ENCODE measurements at regions not wholly inside any gene's neighbourhood (a gene's known extent, or its start where the extent isn't known, plus 50 kb on each side); places are given as distances from the start of the nearest gene placed in this dataset.

DNA sequence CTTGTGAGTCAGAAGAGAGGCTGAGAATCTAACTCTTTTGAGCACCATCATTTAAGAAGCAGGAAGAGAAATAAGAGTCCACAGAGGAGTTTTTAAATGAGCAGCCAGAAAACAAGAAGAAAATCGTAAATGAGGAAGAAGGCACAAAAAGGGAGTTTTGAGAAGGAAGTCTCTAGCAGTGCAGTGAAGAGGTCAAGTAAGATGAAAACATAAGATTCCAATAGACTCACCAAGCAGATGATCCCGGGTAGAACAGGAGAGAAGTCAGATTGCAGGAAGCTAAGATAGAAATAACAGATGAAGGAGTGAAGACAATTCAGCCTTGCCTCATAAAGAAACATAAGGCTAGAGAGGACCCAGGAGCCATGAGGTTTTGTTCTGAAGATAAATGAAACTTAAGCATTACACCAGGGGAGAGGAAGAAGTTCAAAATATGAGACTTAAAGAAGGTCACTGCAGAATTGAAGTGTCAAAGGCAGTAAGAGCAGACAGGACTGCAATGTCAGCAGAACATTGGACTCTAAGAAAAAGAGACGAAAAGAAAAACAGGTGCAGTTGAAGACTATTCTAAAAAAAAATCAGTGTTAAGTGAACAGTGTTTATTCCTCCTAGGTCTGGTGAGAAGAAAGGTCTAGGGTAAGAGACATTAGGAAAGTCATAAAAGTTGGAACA, 229.0 kb downstream of the SEC23A start:
- H3K9me3 ChIP-seq: no peaks in the 10 kb centered on the region
- no peak overlapping the region for H3K4me3 ChIP-seq
- intact Hi-C loops (cut with DNase I): no loop called here
- DNase-seq (no peak), ATAC-seq (no peak)
- TF ChIP-seq, protein P1, sequence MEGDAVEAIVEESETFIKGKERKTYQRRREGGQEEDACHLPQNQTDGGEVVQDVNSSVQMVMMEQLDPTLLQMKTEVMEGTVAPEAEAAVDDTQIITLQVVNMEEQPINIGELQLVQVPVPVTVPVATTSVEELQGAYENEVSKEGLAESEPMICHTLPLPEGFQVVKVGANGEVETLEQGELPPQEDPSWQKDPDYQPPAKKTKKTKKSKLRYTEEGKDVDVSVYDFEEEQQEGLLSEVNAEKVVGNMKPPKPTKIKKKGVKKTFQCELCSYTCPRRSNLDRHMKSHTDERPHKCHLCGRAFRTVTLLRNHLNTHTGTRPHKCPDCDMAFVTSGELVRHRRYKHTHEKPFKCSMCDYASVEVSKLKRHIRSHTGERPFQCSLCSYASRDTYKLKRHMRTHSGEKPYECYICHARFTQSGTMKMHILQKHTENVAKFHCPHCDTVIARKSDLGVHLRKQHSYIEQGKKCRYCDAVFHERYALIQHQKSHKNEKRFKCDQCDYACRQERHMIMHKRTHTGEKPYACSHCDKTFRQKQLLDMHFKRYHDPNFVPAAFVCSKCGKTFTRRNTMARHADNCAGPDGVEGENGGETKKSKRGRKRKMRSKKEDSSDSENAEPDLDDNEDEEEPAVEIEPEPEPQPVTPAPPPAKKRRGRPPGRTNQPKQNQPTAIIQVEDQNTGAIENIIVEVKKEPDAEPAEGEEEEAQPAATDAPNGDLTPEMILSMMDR (IDR thresholded peaks at IDR 0.05): no peak
- H3K27ac ChIP-seq: peak overlapping the region in 1 of 2 donors; percentile 16
- H3K4me1 ChIP-seq: no peaks in the 10 kb centered on the region
- no peaks in the 10 kb centered on the region for H3K36me3 ChIP-seq
- H3K27me3 ChIP-seq: no peaks in the 10 kb centered on the region

DNA sequence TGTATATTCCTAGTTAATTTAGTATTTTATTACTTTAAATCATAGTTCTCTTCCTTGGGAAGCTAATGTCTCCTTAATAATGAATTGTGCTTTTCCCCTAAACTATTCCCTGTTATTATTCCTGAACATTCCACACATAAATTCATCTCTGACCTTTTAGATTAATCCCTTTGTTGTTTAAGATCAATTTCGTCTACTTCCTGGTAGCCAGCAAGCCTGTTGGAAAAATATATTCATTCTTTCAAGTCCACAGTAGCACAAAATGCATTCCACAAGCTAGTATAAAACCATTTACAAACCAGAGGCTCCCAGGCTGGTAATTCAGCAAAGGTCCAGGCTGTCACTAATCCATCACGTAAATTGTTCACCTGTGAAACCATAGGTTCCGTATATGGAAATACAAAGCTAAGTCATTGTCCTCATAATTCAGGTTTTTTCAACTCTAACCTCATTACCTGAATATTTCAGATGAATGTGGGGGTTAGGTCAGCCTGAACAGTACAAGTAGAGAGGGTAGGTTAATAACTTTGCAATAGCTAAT, 232.7 kb downstream of the SEC23A start:
- H3K4me3 ChIP-seq: no peak overlapping the region
- H3K4me1 ChIP-seq: peaks cover 2 to 23% of the 10 kb centered on the region in 2 donors
- no peaks in the 10 kb centered on the region for H3K9me3 ChIP-seq
- no peak overlapping the region for H3K27ac ChIP-seq
- no peak for ATAC-seq
- H3K36me3 ChIP-seq: no peaks in the 10 kb centered on the region
- no peaks in the 10 kb centered on the region for H3K27me3 ChIP-seq
- DNase-seq: no peak
- TF ChIP-seq, protein P1 (IDR thresholded peaks at IDR 0.05): no peak
- intact Hi-C loops (cut with DNase I): no loop called here

DNA sequence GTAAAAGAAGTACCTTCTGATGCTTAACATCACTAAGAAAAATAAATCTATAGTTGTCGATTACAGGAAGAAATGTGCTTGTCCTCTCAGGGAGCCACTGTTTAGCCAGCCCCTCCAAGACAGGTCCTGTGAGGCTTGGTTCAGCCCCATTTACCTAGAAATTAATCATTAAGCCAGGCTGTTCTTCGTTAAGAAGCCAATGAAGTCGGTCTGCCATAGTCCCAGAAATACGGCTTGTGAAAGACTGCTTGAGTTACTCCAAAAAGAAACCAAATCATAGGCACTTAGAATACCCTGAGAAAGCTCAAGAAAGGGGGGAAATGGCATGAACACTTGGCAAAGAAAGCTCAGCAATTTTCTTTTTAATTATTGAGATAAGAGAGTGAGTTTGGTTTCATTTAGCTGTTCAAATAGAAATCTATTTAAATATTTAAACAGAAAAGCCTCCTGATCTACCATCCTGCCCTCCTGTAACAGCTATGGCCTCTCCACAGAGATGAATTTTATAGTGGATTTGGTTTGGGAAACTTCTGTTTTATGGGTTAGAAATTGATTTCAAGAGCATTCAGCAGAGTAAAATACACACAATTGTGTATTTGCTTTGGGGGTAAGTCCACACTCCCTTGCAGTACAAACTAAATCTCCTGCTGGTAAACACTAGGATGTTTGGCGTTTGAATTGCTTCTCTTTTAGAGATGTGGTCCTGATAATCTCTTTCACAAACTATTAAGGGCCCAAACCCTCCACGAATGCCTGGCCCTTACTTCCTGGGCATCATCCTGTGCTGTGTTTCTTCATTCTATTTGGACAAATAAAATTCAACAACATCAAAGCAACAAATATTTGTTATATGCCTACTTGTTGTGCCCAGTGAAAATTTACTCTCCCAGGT, 234.4 kb downstream of the SEC23A start:
- intact Hi-C loops (cut with DNase I): no loop called here
- peak in 1 of 4 donors; percentile 29 for DNase-seq
- peak; percentile 77 for ATAC-seq

DNA sequence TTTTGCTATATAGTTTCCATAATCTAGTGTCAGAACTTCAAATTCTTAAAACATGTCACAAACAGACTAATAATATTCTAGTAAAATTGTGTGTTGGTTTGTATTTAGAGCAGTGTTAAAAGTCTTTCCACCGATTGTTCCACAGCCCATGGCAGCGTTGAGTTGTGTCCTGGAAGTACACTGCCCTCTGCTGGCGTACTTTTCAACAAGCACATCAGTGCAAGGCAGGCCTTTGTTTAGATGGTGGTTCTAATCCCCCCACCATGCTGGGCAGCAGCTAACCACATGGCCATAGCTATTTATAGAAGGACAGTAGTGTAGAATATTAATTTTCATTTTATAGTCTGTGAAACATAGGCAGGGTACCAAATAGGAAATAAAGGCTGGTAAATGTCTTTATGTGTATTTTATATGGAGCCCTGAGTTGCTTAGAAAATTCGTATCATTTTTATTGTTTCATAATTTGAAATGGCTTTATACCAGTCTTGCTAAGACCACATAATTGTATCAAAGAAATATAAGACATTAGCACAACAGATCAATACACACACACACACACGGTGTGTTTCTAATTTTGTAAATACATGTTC, 235.4 kb downstream of the SEC23A start:
- H3K9me3 ChIP-seq: peaks cover 0 to 5% of the 10 kb centered on the region in 2 donors
- intact Hi-C loops (cut with DNase I): no loop called here
- no peak overlapping the region for H3K27ac ChIP-seq
- H3K36me3 ChIP-seq: no peaks in the 10 kb centered on the region
- ATAC-seq (peak; percentile 97), DNase-seq (peak in 3 of 4 donors; percentile 69 to 87 (median 70))
- H3K27me3 ChIP-seq: no peaks in the 10 kb centered on the region
- TF ChIP-seq, protein P1 (IDR thresholded peaks at IDR 0.05): peak; percentile 59 to 82
- H3K4me1 ChIP-seq: peaks cover 2 to 23% of the 10 kb centered on the region in 2 donors
- H3K4me3 ChIP-seq: no peak overlapping the region

More for the DNA sequence above, 234.4 kb downstream of the SEC23A start:
- Histone ChIP-seq H3K4me1 (peaks cover 2 to 23% of the 10 kb centered on the region in 2 donors), H3K4me3 (no peak overlapping the region), H3K27me3 (no peaks in the 10 kb centered on the region), H3K9me3 (peaks cover 0 to 4% of the 10 kb centered on the region in 2 donors), H3K36me3 (no peaks in the 10 kb centered on the region), H3K27ac (peak overlapping the region in 1 of 2 donors; percentile 38)
- TF ChIP-seq, protein P1 (IDR thresholded peaks at IDR 0.05): no peak

Measured in left lung (tissue), 4 donors.